ENCODE measurements at regions not wholly inside any gene's neighbourhood (a gene's known extent, or its start where the extent isn't known, plus 50 kb on each side); places are given as distances from the start of the nearest gene placed in this dataset.
"Not testable (repeated sequence)": the region's sequence is repeated elsewhere in the genome, so short reads cannot be mapped to it uniquely, and the experiment has no call there.

- no peak for DNase-seq
Observed at GRCh38 chr7:29619111-29619510, 55.5 kb downstream of the PRR15 start.

GRCh38 chr7:29619848-29620555, 56.4 kb downstream of the PRR15 start:
- DNase-seq: no peak

DNA sequence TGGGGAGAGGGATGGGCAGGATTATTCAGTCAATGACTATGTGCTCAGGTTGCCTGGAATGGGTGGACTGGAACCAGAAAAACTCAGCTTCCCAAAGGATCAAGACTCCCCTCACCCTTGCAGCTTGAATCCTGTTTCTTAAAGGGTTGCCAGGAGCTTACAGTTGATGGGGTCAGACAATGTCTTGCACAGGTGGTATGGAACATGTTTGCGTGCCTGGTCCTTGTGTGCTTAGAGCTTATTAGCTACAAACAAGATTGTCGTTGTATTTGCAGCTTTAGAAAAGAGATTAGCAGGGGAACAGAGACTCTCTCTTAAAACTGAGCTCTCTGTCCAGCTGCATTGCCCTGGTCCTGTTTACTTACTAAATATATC, 56.9 kb downstream of the PRR15 start:
- no peak for DNase-seq

- no peak for DNase-seq
Observed at GRCh38 chr7:29622335-29623265, 59.0 kb downstream of the PRR15 start.

- DNase-seq: no peak
Observed at GRCh38 chr7:29623973-29624372, 60.3 kb downstream of the PRR15 start.

DNA sequence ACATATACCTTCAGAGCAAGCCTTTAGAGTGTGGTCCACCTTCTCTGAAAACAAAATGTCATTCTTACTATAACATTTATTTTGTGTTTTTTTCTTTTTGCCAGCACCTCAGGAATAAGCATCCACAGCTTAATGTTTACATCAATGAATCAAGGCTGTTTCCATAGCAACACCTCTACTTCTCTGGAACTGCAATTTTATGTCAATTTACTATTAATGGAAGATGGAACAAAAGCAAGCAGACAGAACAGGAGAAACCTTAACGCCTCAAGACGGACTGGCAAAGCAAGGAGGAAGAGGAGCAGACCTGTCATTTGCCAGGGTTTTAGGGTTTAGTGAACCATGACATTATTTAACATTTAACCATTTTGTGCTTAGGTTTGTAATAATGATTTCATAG, 63.1 kb downstream of the PRR15 start:
- no peak for DNase-seq

- DNase-seq: no peak
Observed at GRCh38 chr7:29627631-29628030, 64.0 kb downstream of the PRR15 start.

- no peak for DNase-seq
Observed at GRCh38 chr7:29629507-29629906, 65.9 kb downstream of the PRR15 start.

DNA sequence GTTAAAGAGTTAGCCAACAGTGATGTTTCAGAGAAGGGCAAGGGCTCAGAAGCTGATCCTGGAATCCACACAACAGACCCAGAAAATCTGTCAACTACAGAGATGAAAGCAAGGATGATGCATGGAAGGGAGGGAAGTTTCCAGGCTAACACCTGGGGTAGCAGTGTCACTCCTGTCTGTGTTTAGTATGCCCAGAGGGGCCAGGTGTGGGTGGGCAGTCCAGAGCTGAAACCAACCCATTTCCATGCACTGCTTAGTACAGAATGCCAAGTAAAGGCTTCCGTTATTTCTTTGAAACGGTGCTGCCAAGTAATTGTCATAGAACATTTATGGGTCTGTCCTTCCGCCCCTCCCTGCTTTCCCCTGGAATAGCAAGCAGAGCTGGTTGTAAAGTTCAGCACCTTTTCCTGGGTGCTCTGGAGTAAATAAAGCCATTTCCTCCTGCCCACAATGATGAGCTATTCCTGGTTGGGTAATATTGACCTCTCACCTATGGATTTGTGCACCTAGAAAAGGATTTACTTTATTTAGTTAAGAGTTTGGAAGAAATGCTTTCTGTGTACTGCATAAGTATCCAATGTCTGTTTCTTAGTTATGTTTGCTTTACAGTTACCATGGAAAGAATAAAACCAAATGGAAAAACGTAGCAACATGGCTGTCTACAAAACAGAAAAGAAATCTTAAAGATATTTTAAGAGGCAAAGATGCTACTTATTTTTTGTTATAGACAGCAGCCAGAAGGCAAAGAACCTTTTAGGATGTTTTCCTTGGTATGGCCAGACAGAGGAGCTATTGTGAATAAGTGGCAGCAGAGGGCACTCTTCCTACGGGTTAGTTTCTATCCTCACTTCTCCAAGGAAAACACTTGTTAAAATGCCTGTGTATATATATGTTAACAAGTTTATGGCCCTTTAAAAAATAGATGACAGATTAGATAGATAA, 71.7 kb downstream of the PRR15 start:
- DNase-seq: not testable (repeated sequence)

GRCh38 chr7:29636009-29636351, 72.3 kb downstream of the PRR15 start:
- DNase-seq: no peak

DNA sequence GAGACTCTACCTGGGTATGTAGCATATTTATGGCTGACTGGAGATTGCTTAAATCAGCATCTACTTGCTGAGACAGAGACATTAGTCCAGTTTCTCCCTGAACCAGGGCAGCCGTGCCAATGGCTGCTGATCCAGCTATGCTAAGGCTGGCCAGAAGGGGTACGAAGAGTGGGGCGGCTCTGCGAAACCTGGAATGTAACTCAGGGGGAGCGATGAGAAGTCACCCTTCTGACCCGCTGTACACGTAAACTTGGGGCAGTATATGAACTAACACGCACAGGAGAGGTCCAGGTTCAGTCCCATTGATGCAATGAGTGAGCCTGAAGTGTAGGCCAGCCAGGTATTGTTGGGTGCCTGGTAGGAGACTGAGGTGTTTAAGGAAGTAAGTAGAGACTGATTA, 73.7 kb downstream of the PRR15 start:
- DNase-seq: no peak

DNA sequence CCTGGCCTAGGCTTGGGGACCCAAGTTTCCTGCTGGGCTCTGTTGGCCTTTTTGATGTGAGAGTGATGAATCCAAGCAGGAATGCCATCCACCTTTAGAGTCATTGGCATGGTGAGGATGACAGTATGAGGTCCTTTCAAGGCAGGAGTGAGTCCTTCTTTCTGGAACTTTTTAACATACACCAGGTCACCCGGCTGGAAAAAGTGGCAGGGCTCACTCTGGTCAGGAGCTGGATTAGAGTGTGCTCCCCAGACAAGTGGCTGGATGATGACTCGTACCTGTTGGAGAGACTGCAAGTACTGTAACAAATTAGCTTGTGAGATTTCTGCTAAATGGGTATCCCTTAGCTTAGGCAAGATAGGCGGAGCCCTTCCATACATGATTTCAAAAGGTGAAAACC, 75.2 kb downstream of the PRR15 start:
- not testable (repeated sequence) for DNase-seq

- DNase-seq: no peak
Observed at GRCh38 chr7:29639386-29639785, 75.8 kb downstream of the PRR15 start.

GRCh38 chr7:29639886-29640595, 76.4 kb downstream of the PRR15 start:
- no peak for DNase-seq

DNA sequence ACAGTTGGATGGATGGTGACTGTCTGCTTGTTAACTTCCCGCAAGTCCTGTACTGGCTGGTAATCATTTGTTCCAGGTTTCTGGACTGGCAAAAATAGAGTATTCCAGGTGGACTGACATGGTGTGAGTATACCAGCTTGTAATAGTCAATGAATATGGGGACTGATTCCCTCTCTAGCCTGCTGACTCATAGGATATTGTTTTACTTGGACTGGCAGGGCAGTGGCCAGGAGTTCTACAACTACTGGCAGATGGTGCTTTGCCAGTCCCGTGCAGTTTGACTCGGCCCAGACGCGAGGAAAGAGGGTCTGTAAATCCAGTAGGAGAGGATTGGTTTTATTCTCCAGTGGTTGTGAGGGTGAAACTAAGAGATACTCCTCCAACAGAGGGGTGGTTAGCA, 78.0 kb downstream of the PRR15 start:
- no peak for DNase-seq

DNA sequence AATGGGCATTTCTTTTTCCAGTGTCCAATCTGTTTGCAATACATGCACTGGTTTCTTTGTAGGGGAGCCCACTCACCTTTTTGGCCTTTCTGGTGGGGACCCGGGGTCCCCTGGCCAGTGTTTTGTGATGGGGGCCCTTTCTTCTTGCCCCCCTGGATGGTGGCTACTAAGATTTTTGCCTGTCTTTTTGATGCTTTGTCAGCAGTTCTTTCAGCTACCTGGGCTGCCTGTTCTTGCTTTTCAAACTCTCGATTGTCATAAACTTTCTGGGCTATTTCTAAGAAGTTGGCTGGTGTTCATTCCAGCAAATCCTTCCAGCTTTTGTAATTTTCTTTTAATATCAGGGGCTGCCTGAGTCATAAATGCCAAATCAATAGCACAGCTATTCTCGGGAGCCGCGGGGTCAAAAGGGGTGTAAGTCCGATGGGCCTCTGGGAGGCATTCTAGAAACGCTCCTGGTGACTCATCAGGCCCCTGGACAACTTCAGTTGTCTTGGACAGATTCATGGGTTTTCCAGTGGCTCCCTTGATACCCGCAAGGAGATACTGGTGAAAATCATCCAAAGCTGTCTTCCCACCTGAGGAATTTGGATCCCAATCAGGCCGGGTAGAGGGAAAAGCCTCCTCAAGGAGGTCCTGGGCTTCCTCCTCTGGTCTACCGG, 79.0 kb downstream of the PRR15 start:
- no peak for DNase-seq

DNA sequence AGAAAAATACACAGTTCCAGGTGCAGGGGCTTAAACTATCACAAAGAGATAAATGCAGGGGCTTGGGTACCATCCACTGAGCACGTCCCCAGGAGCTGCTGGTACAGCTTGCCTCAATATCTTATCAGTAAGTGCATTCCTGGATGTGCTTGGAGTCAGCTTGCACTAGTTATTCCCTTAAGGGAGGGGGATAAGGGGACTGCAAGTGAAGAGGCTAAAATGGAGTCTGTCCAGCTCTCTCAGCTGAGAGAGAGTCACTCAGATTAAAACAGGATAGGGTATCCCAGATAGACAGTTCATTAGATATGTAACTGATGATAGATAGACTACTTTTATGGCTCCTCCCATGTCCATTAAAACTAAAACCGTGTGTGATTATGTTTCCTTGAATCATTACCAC, 82.5 kb downstream of the PRR15 start:
- not testable (repeated sequence) for DNase-seq

GRCh38 chr7:29647020-29647654, 83.5 kb downstream of the PRR15 start:
- DNase-seq: no peak

DNA sequence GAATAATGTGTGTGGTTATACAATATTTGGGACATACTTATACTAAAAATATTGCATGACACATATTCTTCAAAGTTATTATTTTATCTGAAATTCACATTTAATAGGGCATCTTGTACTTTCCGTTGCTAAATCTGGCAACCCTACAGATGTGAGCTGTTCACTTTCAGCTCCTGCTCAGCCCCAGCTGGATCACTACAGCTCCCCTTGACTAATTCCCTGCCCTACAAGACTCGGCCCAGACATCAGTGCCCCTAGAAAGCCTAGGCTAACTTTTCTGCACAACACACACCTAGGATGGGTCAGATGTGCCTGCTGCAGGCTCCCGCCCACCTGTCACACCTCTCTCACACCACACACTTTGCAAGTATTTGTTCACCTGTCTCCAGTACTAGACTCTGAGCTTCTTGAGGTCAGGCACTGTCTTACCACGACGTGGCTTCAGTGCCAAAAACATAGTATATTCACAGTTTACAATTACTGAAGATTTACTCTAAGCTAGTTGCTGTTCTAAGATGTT, 84.1 kb downstream of the PRR15 start:
- DNase-seq: not testable (repeated sequence)

DNA sequence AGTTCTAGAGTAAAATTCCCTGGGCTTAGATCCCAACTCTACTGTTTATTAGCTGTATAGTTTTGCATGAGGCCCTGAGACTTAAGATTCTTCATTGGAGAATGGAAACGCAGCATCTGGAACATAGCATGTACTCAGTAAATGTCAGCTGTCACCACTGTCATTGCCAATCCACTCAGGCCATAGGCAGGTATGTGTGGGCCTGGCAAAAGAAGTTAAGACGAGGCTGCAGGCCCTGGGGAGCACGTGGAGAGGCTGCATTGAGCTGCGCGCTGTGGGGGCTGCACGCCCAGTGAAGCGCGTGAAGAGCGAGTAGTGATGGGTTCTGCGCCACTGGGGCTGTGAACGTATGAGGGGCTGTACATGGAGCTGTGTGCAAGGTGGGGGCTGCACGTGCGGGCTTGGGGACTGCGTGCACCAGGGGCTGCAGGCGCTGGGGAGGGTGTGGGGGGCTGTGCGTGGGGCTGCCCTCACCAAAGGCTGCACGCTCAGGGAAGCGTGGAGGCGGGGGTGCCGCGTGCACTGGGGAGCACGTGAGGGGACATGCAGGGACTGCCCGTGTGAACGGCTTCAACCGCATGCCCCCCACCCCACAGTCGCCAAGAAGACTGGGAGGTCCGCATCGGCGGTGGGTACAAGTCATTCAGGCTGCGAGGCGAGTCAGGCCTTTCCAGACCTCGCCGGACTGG, 85.5 kb downstream of the PRR15 start:
- DNase-seq: no peak

GRCh38 chr7:29649876-29650275, 86.2 kb downstream of the PRR15 start:
- no peak for DNase-seq
